Suprapubic skin (tissue), 4 donors: ENCODE measurements at regions not wholly inside any gene's neighbourhood (a gene's known extent, or its start where the extent isn't known, plus 50 kb on each side); places are given as distances from the start of the nearest gene placed in this dataset.

Source experiments
- DNase-seq, 2 donors: peaks; one replicate each; pipeline ENCODE4 v3.0.0-alpha.2; 2019; ENCODE audit warnings: low spot score in 2 of 2
- H3K27ac ChIP-seq: fragments of 200-600 bp; sonication (generic); one replicate; pipeline ENCODE4 v1.5.1; 2019
- H3K27me3 ChIP-seq: fragments of 200-600 bp; sonication (generic); one replicate; pipeline ENCODE4 v1.5.1; 2019
- H3K36me3 ChIP-seq: fragments of 200-600 bp; sonication (generic); one replicate; pipeline ENCODE4 v1.5.1; 2019
- H3K4me1 ChIP-seq: fragments of 200-600 bp; sonication (generic); one replicate; pipeline ENCODE4 v1.5.1; 2019
- H3K4me3 ChIP-seq: fragments of 200-600 bp; sonication (generic); one replicate; pipeline ENCODE4 v1.5.1; 2019; ENCODE audit warnings: mild to moderate bottlenecking
- H3K9me3 ChIP-seq: fragments of 200-600 bp; sonication (generic); one replicate; pipeline ENCODE4 v1.5.1; 2019
- CTCF ChIP-seq, 2 donors: fragments of 200-600 bp in 1 of 2; fragments of 450-650 bp in 1 of 2; sonication (generic) in 1 of 2; IDR thresholded peaks; one replicate each; pipeline ENCODE4 v1.5.1; 2016 to 2019; ENCODE audit warnings: antibody characterized with exemption in 2 of 2, mild to moderate bottlenecking in 1 of 2, moderate library complexity in 1 of 2
- EP300 ChIP-seq: sonication (generic); formaldehyde crosslinking; IDR thresholded peaks from one replicate; pipeline ENCODE4 v1.6.1; 2017; ENCODE audit warnings: antibody characterized with exemption
- POLR2A ChIP-seq, 2 donors: fragments of 450-650 bp; IDR thresholded peaks; one replicate each; pipeline ENCODE4 v1.6.1; 2017; ENCODE audit warnings: antibody characterized with exemption in 2 of 2, mild to moderate bottlenecking in 2 of 2, moderate library complexity in 2 of 2
- POLR2AphosphoS5 ChIP-seq, 3 donors: sonication (generic); formaldehyde crosslinking; IDR thresholded peaks; one replicate each; pipeline ENCODE4 v1.6.1; 2017; ENCODE audit warnings: antibody characterized with exemption in 3 of 3
- WGBS: methylation state at CpG from one replicate; pipeline ENCODE4 v1.1.5; 2018; 5-methylcytosine and 5-hydroxymethylcytosine counted together

GRCh38 chr20:4326195-4327065 is 77.3 kb upstream of the ADRA1D start:
- TF ChIP-seq CTCF (IDR thresholded peaks at IDR 0.05) (no peak), POLR2AphosphoS5 (IDR thresholded peaks at IDR 0.05) (no peak), POLR2A (IDR thresholded peaks at IDR 0.05) (no peak), EP300 (no peak)
- no peak for DNase-seq
- WGBS, result 61% methylated on average over 4 of the region's 4 CpGs
- Histone ChIP-seq H3K4me3 (no peak overlapping the region), H3K9me3 (no peaks in the 10 kb centered on the region), H3K4me1 (no peaks in the 10 kb centered on the region), H3K36me3 (no peaks in the 10 kb centered on the region), H3K27me3 (no peaks in the 10 kb centered on the region), H3K27ac (no peak overlapping the region)

- no peak for DNase-seq
- Histone ChIP-seq H3K36me3 (no peaks in the 10 kb centered on the region), H3K4me1 (no peaks in the 10 kb centered on the region), H3K4me3 (no peak overlapping the region), H3K27me3 (no peaks in the 10 kb centered on the region), H3K9me3 (no peaks in the 10 kb centered on the region), H3K27ac (no peak overlapping the region)
- TF ChIP-seq POLR2A (IDR thresholded peaks at IDR 0.05), result no peak
- TF ChIP-seq POLR2AphosphoS5 (IDR thresholded peaks at IDR 0.05), result no peak
- no peak for TF ChIP-seq CTCF (IDR thresholded peaks at IDR 0.05)
- no peak for TF ChIP-seq EP300
- 64% methylated on average over 8 of the region's 8 CpGs for WGBS
These were observed 76.6 kb upstream of the ADRA1D start for GRCh38 chr20:4325548-4326187.

GRCh38 chr20:4324611-4325243 is 75.6 kb upstream of the ADRA1D start:
- Histone ChIP-seq H3K36me3 (no peaks in the 10 kb centered on the region), H3K4me3 (no peak overlapping the region), H3K9me3 (no peaks in the 10 kb centered on the region), H3K27ac (no peak overlapping the region), H3K4me1 (no peaks in the 10 kb centered on the region), H3K27me3 (no peaks in the 10 kb centered on the region)
- no peak for TF ChIP-seq CTCF (IDR thresholded peaks at IDR 0.05)
- no peak for TF ChIP-seq POLR2A (IDR thresholded peaks at IDR 0.05)
- no peak for TF ChIP-seq POLR2AphosphoS5 (IDR thresholded peaks at IDR 0.05)
- no peak for TF ChIP-seq EP300
- 91% methylated on average over 5 of the region's 5 CpGs for WGBS
- DNase-seq, result no peak

- H3K36me3 ChIP-seq, result no peaks in the 10 kb centered on the region
- H3K9me3 ChIP-seq, result no peaks in the 10 kb centered on the region
- TF ChIP-seq CTCF (IDR thresholded peaks at IDR 0.05) (no peak), POLR2A (IDR thresholded peaks at IDR 0.05) (no peak), POLR2AphosphoS5 (IDR thresholded peaks at IDR 0.05) (no peak), EP300 (no peak)
- WGBS, result 89% methylated on average over 1 of the region's 1 CpG
- H3K27me3 ChIP-seq, result no peaks in the 10 kb centered on the region
- DNase-seq, result no peak
- H3K4me3 ChIP-seq, result no peak overlapping the region
- no peak overlapping the region for H3K27ac ChIP-seq
- no peaks in the 10 kb centered on the region for H3K4me1 ChIP-seq
These were observed 73.4 kb upstream of the ADRA1D start for GRCh38 chr20:4322499-4322898.

- Histone ChIP-seq H3K4me1 (no peaks in the 10 kb centered on the region), H3K36me3 (no peaks in the 10 kb centered on the region), H3K4me3 (no peak overlapping the region), H3K9me3 (no peaks in the 10 kb centered on the region), H3K27me3 (no peaks in the 10 kb centered on the region), H3K27ac (no peak overlapping the region)
- no peak for TF ChIP-seq POLR2AphosphoS5 (IDR thresholded peaks at IDR 0.05)
- no peak for TF ChIP-seq POLR2A (IDR thresholded peaks at IDR 0.05)
- 91% methylated on average over 5 of the region's 5 CpGs for WGBS
- no peak for DNase-seq
These were observed 71.2 kb upstream of the ADRA1D start for GRCh38 chr20:4320291-4320690.
